ENCODE measurements at regions not wholly inside any gene's neighbourhood (a gene's known extent, or its start where the extent isn't known, plus 50 kb on each side); places are given as distances from the start of the nearest gene placed in this dataset.

GRCh38 chr17:70863436-70864248, 694.3 kb downstream of the KCNJ2 start:
- Histone ChIP-seq H3K36me3 (no peaks in the 10 kb centered on the region), H3K27ac (no peak overlapping the region), H3K4me3 (no peak overlapping the region), H3K4me1 (no peaks in the 10 kb centered on the region), H3K27me3 (no peaks in the 10 kb centered on the region), H3K9me3 (no peaks in the 10 kb centered on the region)
- TF ChIP-seq POLR2AphosphoS5 (IDR thresholded peaks at IDR 0.05; ENCODE audit: insufficient read depth in 1 of 2, low read depth in 1 of 2) (no peak), POLR2A (IDR thresholded peaks at IDR 0.05) (no peak), CTCF (IDR thresholded peaks at IDR 0.05) (no peak)
- intact Hi-C loops (cut with DNase I), result no loop called here
- DNase-seq (ENCODE audit: extremely low spot score in 2 of 2), result no peak

GRCh38 chr17:70865993-70866804, 696.9 kb downstream of the KCNJ2 start:
- no peak overlapping the region for H3K4me3 ChIP-seq
- intact Hi-C loops (cut with DNase I), result no loop called here
- H3K27me3 ChIP-seq, result no peaks in the 10 kb centered on the region
- H3K27ac ChIP-seq, result no peak overlapping the region
- no peak for TF ChIP-seq POLR2AphosphoS5 (IDR thresholded peaks at IDR 0.05; ENCODE audit: insufficient read depth in 1 of 2, low read depth in 1 of 2)
- no peak for TF ChIP-seq POLR2A (IDR thresholded peaks at IDR 0.05)
- TF ChIP-seq CTCF (IDR thresholded peaks at IDR 0.05), result no peak
- no peaks in the 10 kb centered on the region for H3K4me1 ChIP-seq
- DNase-seq (ENCODE audit: extremely low spot score in 2 of 2), result no peak
- no peaks in the 10 kb centered on the region for H3K36me3 ChIP-seq
- no peaks in the 10 kb centered on the region for H3K9me3 ChIP-seq

- H3K27ac ChIP-seq, result no peak overlapping the region
- H3K36me3 ChIP-seq, result no peaks in the 10 kb centered on the region
- no peak overlapping the region for H3K4me3 ChIP-seq
- no peaks in the 10 kb centered on the region for H3K9me3 ChIP-seq
- intact Hi-C loops (cut with DNase I), result no loop called here
- DNase-seq (ENCODE audit: extremely low spot score in 2 of 2), result no peak
- H3K4me1 ChIP-seq, result no peaks in the 10 kb centered on the region
- H3K27me3 ChIP-seq, result no peaks in the 10 kb centered on the region
- TF ChIP-seq POLR2A (IDR thresholded peaks at IDR 0.05), result no peak
- TF ChIP-seq CTCF (IDR thresholded peaks at IDR 0.05), result no peak
- TF ChIP-seq POLR2AphosphoS5 (IDR thresholded peaks at IDR 0.05; ENCODE audit: insufficient read depth in 1 of 2, low read depth in 1 of 2), result no peak
Measured at GRCh38 chr17:70868149-70868548, 698.8 kb downstream of the KCNJ2 start.

- Histone ChIP-seq H3K36me3 (no peaks in the 10 kb centered on the region), H3K4me3 (no peak overlapping the region), H3K9me3 (no peaks in the 10 kb centered on the region), H3K27ac (no peak overlapping the region), H3K27me3 (no peaks in the 10 kb centered on the region), H3K4me1 (no peaks in the 10 kb centered on the region)
- DNase-seq (ENCODE audit: extremely low spot score in 2 of 2), result no peak
- intact Hi-C loops (cut with DNase I), result no loop called here
- TF ChIP-seq POLR2AphosphoS5 (IDR thresholded peaks at IDR 0.05; ENCODE audit: insufficient read depth in 1 of 2, low read depth in 1 of 2) (no peak), POLR2A (IDR thresholded peaks at IDR 0.05) (no peak), CTCF (IDR thresholded peaks at IDR 0.05) (no peak)
Measured at GRCh38 chr17:70869402-70870085, 700.2 kb downstream of the KCNJ2 start.

All from vagina (tissue), 2 donors.